ENCODE measurements at regions not wholly inside any gene's neighbourhood (a gene's known extent, or its start where the extent isn't known, plus 50 kb on each side); places are given as distances from the start of the nearest gene placed in this dataset.

GRCh38 chr1:58304346-58304975 is 242.1 kb downstream of the OMA1 start:
- TF ChIP-seq POLR2A (IDR thresholded peaks at IDR 0.05; ENCODE audit: low read depth, low read length) = no peak
- TF ChIP-seq TAF1 (IDR thresholded peaks at IDR 0.05; ENCODE audit: borderline replicate concordance, low read depth, low read length) = no peak
